ENCODE measurements at regions not wholly inside any gene's neighbourhood (a gene's known extent, or its start where the extent isn't known, plus 50 kb on each side); places are given as distances from the start of the nearest gene placed in this dataset.

DNA sequence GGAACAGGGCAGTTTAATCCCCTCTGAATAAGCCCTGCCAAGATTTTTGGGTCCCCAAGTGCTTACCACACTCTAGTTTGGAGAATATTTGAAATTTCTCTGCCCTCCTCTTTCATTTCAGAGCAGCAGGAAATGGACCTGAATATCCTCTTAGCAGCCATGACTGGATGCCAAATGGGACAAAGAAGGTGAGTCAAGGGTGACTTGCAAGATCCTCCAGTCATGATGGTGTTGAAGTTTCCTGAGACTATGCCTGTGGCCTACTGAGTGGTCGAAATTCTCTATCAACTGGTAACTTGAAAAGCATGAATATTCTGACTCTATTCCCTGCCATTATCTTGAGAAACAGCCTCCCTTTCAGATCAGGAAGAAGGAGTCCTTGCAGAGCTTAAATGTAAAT is 1674.7 kb upstream of the SEL1L start:
- TF ChIP-seq ZNF384 (IDR thresholded peaks at IDR 0.05) (no peak), CTBP1 (IDR thresholded peaks at IDR 0.05; ENCODE audit: borderline replicate concordance) (no peak), FOXA1 (IDR thresholded peaks at IDR 0.05) (no peak), ARNT (IDR thresholded peaks at IDR 0.05) (no peak), SP1 (IDR thresholded peaks at IDR 0.05) (no peak)
- POLR2A ChIA-PET = no interaction called here
- CTCF ChIA-PET = no interaction called here
- no peak for DNase-seq (ENCODE audit: extremely low spot score)

DNA sequence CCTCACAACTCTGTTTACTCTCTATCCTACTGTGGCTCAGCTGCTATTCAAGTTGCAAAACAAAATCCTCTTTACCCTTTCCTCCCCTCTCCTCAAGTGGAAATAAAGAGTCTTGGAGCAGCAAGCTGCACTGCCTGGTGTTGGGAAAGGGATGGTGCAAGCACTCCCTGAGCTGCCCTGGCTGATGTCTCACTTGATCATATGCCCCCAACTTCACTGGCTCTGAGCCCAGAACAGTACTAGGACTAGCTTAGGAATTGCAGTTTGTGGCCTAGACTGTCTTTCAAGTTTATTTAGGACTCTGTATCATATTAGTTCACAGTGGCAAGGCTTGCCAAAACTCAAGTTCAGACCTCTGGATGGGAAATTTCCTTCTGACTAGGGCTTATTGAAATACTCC is 1683.8 kb upstream of the SEL1L start:
- no peak for DNase-seq (ENCODE audit: extremely low spot score)
- ChIA-PET CTCF (no interaction called here), POLR2A (no interaction called here)
- TF ChIP-seq LEF1 (IDR thresholded peaks at IDR 0.05; ENCODE audit: borderline replicate concordance) (no peak), FOXK2 (IDR thresholded peaks at IDR 0.05) (no peak), FOXM1 (IDR thresholded peaks at IDR 0.05; ENCODE audit: borderline replicate concordance) (no peak), ZNF384 (IDR thresholded peaks at IDR 0.05) (no peak), BHLHE40 (IDR thresholded peaks at IDR 0.05; ENCODE audit: borderline replicate concordance) (no peak), NFRKB (IDR thresholded peaks at IDR 0.05) (no peak), HDGF (IDR thresholded peaks at IDR 0.05; ENCODE audit: borderline replicate concordance) (no peak), SUZ12 (IDR thresholded peaks at IDR 0.05) (no peak), SP1 (IDR thresholded peaks at IDR 0.05) (no peak), ELF4 (IDR thresholded peaks at IDR 0.05) (no peak), CTBP1 (IDR thresholded peaks at IDR 0.05; ENCODE audit: borderline replicate concordance) (no peak), ARNT (IDR thresholded peaks at IDR 0.05) (no peak)
- TF ChIP-seq, protein P1, sequence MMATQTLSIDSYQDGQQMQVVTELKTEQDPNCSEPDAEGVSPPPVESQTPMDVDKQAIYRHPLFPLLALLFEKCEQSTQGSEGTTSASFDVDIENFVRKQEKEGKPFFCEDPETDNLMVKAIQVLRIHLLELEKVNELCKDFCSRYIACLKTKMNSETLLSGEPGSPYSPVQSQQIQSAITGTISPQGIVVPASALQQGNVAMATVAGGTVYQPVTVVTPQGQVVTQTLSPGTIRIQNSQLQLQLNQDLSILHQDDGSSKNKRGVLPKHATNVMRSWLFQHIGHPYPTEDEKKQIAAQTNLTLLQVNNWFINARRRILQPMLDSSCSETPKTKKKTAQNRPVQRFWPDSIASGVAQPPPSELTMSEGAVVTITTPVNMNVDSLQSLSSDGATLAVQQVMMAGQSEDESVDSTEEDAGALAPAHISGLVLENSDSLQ (IDR thresholded peaks at IDR 0.05) = no peak

DNA sequence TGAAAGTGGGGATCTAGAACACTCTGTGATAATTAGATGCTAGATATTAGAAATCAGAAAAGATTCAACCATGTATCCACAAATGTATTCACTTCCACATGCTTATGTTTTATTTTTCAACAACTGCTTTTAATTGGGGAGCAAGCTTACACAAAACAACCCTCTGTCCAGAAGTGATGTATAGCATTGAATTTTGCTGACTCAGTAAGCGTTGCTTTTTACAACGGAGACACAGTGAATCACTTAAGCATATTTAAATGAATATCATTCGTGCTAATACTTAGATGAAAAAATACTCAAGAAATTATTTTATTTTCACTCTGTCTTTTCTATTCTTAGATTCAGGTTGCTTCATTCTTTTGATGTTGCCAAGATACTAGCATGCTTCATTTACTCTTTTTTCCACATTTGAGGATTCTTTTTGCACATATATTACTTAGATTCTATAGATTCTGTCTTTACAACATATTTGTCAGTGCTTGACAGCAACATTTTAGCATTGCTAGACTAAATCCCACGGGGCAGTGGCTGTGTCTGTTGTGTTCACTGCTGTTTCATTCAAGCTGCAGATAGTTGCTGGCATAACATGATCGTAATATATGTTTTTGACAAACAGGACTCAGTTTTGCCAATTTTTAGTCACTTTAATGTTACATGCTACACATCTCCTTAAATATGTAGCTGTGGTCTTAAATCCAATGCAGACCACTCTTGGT is 1714.4 kb upstream of the SEL1L start:
- no peak for DNase-seq (ENCODE audit: extremely low spot score)
- ChIA-PET POLR2A (no interaction called here), CTCF (no interaction called here)
- no peak for TF ChIP-seq BHLHE40 (IDR thresholded peaks at IDR 0.05; ENCODE audit: borderline replicate concordance)
- no peak for TF ChIP-seq FOXK2 (IDR thresholded peaks at IDR 0.05)
- no peak for TF ChIP-seq LEF1 (IDR thresholded peaks at IDR 0.05; ENCODE audit: borderline replicate concordance)
- TF ChIP-seq L3MBTL2 (conservative IDR thresholded peaks at IDR 0.05) = no peak
- no peak for TF ChIP-seq ZNF384 (IDR thresholded peaks at IDR 0.05)
- TF ChIP-seq TARDBP (IDR thresholded peaks at IDR 0.05) = no peak
- no peak for TF ChIP-seq CTBP1 (IDR thresholded peaks at IDR 0.05; ENCODE audit: borderline replicate concordance)
- no peak for TF ChIP-seq SP1 (IDR thresholded peaks at IDR 0.05)

DNA sequence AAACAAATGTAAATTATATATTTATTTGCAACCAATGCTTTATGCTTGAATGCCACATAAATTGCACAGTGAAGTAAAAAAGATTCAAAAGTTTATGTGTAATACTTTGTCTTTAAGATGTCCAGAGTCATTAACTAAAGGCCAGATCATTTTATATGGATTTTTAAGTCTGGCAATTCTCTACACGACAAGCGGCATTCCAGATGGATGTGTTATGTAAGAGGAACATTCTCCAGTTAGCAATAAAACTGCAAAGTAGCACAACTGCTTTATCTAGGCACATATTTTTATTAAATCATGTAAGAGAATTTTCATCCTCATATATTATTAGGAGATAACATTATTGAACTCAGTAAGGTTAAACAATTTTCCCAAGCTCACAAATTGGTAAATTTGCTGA is 1717.7 kb upstream of the SEL1L start:
- POLR2A ChIA-PET = no interaction called here
- TF ChIP-seq L3MBTL2 (conservative IDR thresholded peaks at IDR 0.05) (no peak), ARNT (IDR thresholded peaks at IDR 0.05) (no peak), ELF4 (IDR thresholded peaks at IDR 0.05) (no peak), HDGF (IDR thresholded peaks at IDR 0.05; ENCODE audit: borderline replicate concordance) (no peak), CTBP1 (IDR thresholded peaks at IDR 0.05; ENCODE audit: borderline replicate concordance) (no peak), BHLHE40 (IDR thresholded peaks at IDR 0.05; ENCODE audit: borderline replicate concordance) (no peak), ZNF384 (IDR thresholded peaks at IDR 0.05) (no peak), TARDBP (IDR thresholded peaks at IDR 0.05) (no peak), SP1 (IDR thresholded peaks at IDR 0.05) (no peak), LEF1 (IDR thresholded peaks at IDR 0.05; ENCODE audit: borderline replicate concordance) (no peak), FOXK2 (IDR thresholded peaks at IDR 0.05) (no peak), SUZ12 (IDR thresholded peaks at IDR 0.05) (no peak), FOXM1 (IDR thresholded peaks at IDR 0.05; ENCODE audit: borderline replicate concordance) (no peak), FOXA1 (IDR thresholded peaks at IDR 0.05) (no peak), NFRKB (IDR thresholded peaks at IDR 0.05) (no peak)
- TF ChIP-seq, protein P1 (IDR thresholded peaks at IDR 0.05) = no peak
- CTCF ChIA-PET = no interaction called here
- DNase-seq (ENCODE audit: extremely low spot score) = no peak

DNA sequence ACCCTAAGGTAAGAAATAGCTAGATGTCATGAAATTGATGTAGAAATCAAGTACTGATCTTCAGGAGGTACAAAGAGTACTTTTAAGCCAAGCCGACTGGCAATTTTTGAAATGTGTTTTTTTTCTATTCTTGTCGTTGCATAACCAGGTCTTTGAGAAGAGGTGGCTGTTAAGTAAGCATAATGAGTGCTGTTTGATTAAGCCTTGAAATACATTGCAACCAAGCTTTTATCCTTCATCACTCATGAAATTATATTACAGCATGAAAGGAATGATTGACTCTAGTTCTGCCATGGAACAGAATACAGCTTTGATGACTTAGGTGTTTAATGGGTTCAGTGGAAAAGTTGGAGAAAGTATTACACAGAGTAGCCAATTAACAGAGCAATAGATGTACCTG is 1720.2 kb upstream of the SEL1L start:
- ChIA-PET CTCF (no interaction called here), POLR2A (no interaction called here)
- DNase-seq (ENCODE audit: extremely low spot score) = no peak
- no peak for TF ChIP-seq ZNF384 (IDR thresholded peaks at IDR 0.05)
- no peak for TF ChIP-seq ELF4 (IDR thresholded peaks at IDR 0.05)
- TF ChIP-seq L3MBTL2 (conservative IDR thresholded peaks at IDR 0.05) = no peak
- TF ChIP-seq, protein P1 (IDR thresholded peaks at IDR 0.05) = no peak
- no peak for TF ChIP-seq CTBP1 (IDR thresholded peaks at IDR 0.05; ENCODE audit: borderline replicate concordance)
- TF ChIP-seq BHLHE40 (IDR thresholded peaks at IDR 0.05; ENCODE audit: borderline replicate concordance) = no peak

DNA sequence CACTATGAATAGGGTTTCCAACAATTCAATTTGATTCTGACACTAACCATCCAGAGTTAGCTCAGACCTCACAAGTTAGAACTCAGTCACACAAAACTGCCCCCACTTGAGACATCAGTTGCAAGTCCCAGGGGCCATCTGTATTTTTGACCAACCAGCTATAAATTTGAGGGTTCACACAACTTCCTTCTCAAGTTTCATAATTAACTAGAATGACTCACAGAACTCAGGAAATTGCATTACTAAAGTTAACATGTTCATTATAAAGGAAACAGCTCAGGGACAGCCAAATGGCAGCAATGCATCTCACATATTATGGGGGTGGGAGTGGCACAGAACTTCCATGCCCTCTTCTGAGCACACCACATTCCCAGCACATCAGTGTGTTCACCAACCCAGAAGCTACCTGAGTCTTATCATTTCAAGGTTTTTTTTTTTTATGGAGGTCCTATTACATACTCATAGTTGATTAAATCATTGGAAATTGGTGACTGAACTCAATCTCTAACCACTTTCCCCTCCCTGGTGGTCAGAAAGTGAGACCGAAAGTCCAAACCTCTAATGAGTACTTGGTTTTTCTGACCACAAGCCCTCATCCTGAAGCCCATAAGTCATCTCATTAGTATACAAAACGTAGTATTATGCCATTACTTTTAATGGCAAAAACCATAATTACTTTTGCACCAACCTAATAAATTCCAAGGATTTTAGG is 1721.5 kb upstream of the SEL1L start:
- POLR2A ChIA-PET = no interaction called here
- CTCF ChIA-PET = no interaction called here
- no peak for TF ChIP-seq HDGF (IDR thresholded peaks at IDR 0.05; ENCODE audit: borderline replicate concordance)
- TF ChIP-seq ELF4 (IDR thresholded peaks at IDR 0.05) = no peak
- no peak for TF ChIP-seq ARNT (IDR thresholded peaks at IDR 0.05)
- no peak for TF ChIP-seq FOXK2 (IDR thresholded peaks at IDR 0.05)
- TF ChIP-seq BHLHE40 (IDR thresholded peaks at IDR 0.05; ENCODE audit: borderline replicate concordance) = no peak
- TF ChIP-seq FOXA1 (IDR thresholded peaks at IDR 0.05) = no peak
- no peak for TF ChIP-seq ZNF384 (IDR thresholded peaks at IDR 0.05)
- no peak for TF ChIP-seq FOXM1 (IDR thresholded peaks at IDR 0.05; ENCODE audit: borderline replicate concordance)
- TF ChIP-seq SUZ12 (IDR thresholded peaks at IDR 0.05) = no peak
- TF ChIP-seq L3MBTL2 (conservative IDR thresholded peaks at IDR 0.05) = no peak
- no peak for TF ChIP-seq CTBP1 (IDR thresholded peaks at IDR 0.05; ENCODE audit: borderline replicate concordance)
- TF ChIP-seq, protein P1 (IDR thresholded peaks at IDR 0.05) = no peak
- no peak for TF ChIP-seq SP1 (IDR thresholded peaks at IDR 0.05)
- no peak for TF ChIP-seq TARDBP (IDR thresholded peaks at IDR 0.05)
- no peak for TF ChIP-seq LEF1 (IDR thresholded peaks at IDR 0.05; ENCODE audit: borderline replicate concordance)
- no peak for TF ChIP-seq NFRKB (IDR thresholded peaks at IDR 0.05)
- DNase-seq (ENCODE audit: extremely low spot score) = no peak
